HG03442 (cell line): ENCODE measurements at regions not wholly inside any gene's neighbourhood (a gene's known extent, or its start where the extent isn't known, plus 50 kb on each side); places are given as distances from the start of the nearest gene placed in this dataset.
"Not testable (repeated sequence)": the region's sequence is repeated elsewhere in the genome, so short reads cannot be mapped to it uniquely, and the experiment has no call there.

Experiments
- ATAC-seq: cut with Tn5 transposase; IDR thresholded peaks from one replicate; pipeline ENCODE4 v1.9.1; 2021; ENCODE audit warnings: mild to moderate bottlenecking, moderate library complexity; ENCODE audit not compliant: unreplicated experiment

GRCh38 chr3:170660139-170660538 is 74.3 kb upstream of the SLC7A14 start:
- ATAC-seq, result no peak

- ATAC-seq, result no peak
These were observed 71.4 kb upstream of the SLC7A14 start for GRCh38 chr3:170657312-170657711.

GRCh38 chr3:170656284-170656683 is 70.4 kb upstream of the SLC7A14 start:
- no peak for ATAC-seq

GRCh38 chr3:170653801-170654200 is 67.9 kb upstream of the SLC7A14 start:
- ATAC-seq, result no peak

- no peak for ATAC-seq
These were observed 65.5 kb upstream of the SLC7A14 start for GRCh38 chr3:170651260-170651845.

- ATAC-seq, result not testable (repeated sequence)
These were observed 64.7 kb upstream of the SLC7A14 start for GRCh38 chr3:170650557-170650956.

GRCh38 chr3:170644711-170645110 is 58.8 kb upstream of the SLC7A14 start:
- ATAC-seq, result no peak

GRCh38 chr3:170643831-170644230 is 58.0 kb upstream of the SLC7A14 start:
- no peak for ATAC-seq

- no peak for ATAC-seq
These were observed 57.2 kb upstream of the SLC7A14 start for GRCh38 chr3:170642882-170643601.

GRCh38 chr3:170641510-170642236 is 55.8 kb upstream of the SLC7A14 start:
- no peak for ATAC-seq

GRCh38 chr3:170640737-170641171 is 54.9 kb upstream of the SLC7A14 start:
- no peak for ATAC-seq

GRCh38 chr3:170638988-170639387 is 53.1 kb upstream of the SLC7A14 start:
- ATAC-seq, result no peak

GRCh38 chr3:170637306-170637705 is 51.4 kb upstream of the SLC7A14 start:
- ATAC-seq, result no peak

- ATAC-seq, result no peak
These were observed 50.6 kb upstream of the SLC7A14 start for GRCh38 chr3:170636400-170636973.
